Left renal cortex interstitium (tissue), 4 donors: ENCODE measurements at regions not wholly inside any gene's neighbourhood (a gene's known extent, or its start where the extent isn't known, plus 50 kb on each side); places are given as distances from the start of the nearest gene placed in this dataset.
"Not testable (repeated sequence)": the region's sequence is repeated elsewhere in the genome, so short reads cannot be mapped to it uniquely, and the experiment has no call there.

Source experiments
- DNase-seq, 4 donors: peaks; one replicate each; pipeline ENCODE4 v3.0.0-alpha.2; 2013; ENCODE audit warnings: low read depth in 4 of 4, low spot score in 2 of 4, missing footprints in 1 of 4

- DNase-seq, result no peak
Observed at GRCh38 chr18:993560-993959, 88.9 kb downstream of the ADCYAP1 start.

- no peak for DNase-seq
Observed at GRCh38 chr18:995629-996028, 91.0 kb downstream of the ADCYAP1 start.

- DNase-seq, result no peak
Observed at GRCh38 chr18:997499-997898, 92.8 kb downstream of the ADCYAP1 start.

- DNase-seq, result no peak
Observed at GRCh38 chr18:998936-999335, 94.3 kb downstream of the ADCYAP1 start.

- DNase-seq, result no peak
Observed at GRCh38 chr18:1002653-1003178, 98.0 kb downstream of the ADCYAP1 start.

- no peak for DNase-seq
Observed at GRCh38 chr18:1003499-1003898, 98.8 kb downstream of the ADCYAP1 start.

GRCh38 chr18:1006304-1006703 is 101.6 kb downstream of the ADCYAP1 start:
- no peak for DNase-seq

GRCh38 chr18:1006965-1007364 is 102.3 kb downstream of the ADCYAP1 start:
- no peak for DNase-seq

GRCh38 chr18:1011349-1011748 is 106.7 kb downstream of the ADCYAP1 start:
- no peak for DNase-seq

- DNase-seq, result no peak
Observed at GRCh38 chr18:1012775-1013174, 108.1 kb downstream of the ADCYAP1 start.

- DNase-seq, result no peak
Observed at GRCh38 chr18:1013951-1014350, 109.3 kb downstream of the ADCYAP1 start.

GRCh38 chr18:1014509-1014908 is 109.8 kb downstream of the ADCYAP1 start:
- DNase-seq, result no peak

GRCh38 chr18:1014951-1015624 is 110.4 kb downstream of the ADCYAP1 start:
- peak in 2 of 4 donors; percentile 34 to 47 for DNase-seq

- no peak for DNase-seq
Observed at GRCh38 chr18:1015777-1016176, 111.1 kb downstream of the ADCYAP1 start.

GRCh38 chr18:1017227-1018058 is 112.8 kb downstream of the ADCYAP1 start:
- DNase-seq, result no peak

- DNase-seq, result no peak
Observed at GRCh38 chr18:1018181-1018681, 113.6 kb downstream of the ADCYAP1 start.

- no peak for DNase-seq
Observed at GRCh38 chr18:1019191-1019590, 114.5 kb downstream of the ADCYAP1 start.

GRCh38 chr18:1020731-1021344 is 116.2 kb downstream of the ADCYAP1 start:
- no peak for DNase-seq

GRCh38 chr18:1026930-1027329 is 122.3 kb downstream of the ADCYAP1 start:
- no peak for DNase-seq

- DNase-seq, result not testable (repeated sequence)
Observed at GRCh38 chr18:1033092-1033491, 128.4 kb downstream of the ADCYAP1 start.

- DNase-seq, result no peak
Observed at GRCh38 chr18:1034971-1035370, 130.3 kb downstream of the ADCYAP1 start.
